ENCODE measurements at regions not wholly inside any gene's neighbourhood (a gene's known extent, or its start where the extent isn't known, plus 50 kb on each side); places are given as distances from the start of the nearest gene placed in this dataset.
"Not testable (repeated sequence)": the region's sequence is repeated elsewhere in the genome, so short reads cannot be mapped to it uniquely, and the experiment has no call there.

GRCh38 chr5:67802766-67803165 lies 412.8 kb upstream of the PIK3R1 start:
- no peak for FAIRE-seq

- no peak for FAIRE-seq
Observed at GRCh38 chr5:67799732-67800234, 415.8 kb upstream of the PIK3R1 start.

- not testable (repeated sequence) for FAIRE-seq
Observed at GRCh38 chr5:67798470-67798869, 417.1 kb upstream of the PIK3R1 start.

GRCh38 chr5:67795781-67796477 lies 419.6 kb upstream of the PIK3R1 start:
- FAIRE-seq = no peak

- no peak for FAIRE-seq
Observed at GRCh38 chr5:67793966-67794365, 421.6 kb upstream of the PIK3R1 start.

GRCh38 chr5:67793418-67793817 lies 422.1 kb upstream of the PIK3R1 start:
- no peak for FAIRE-seq

- no peak for FAIRE-seq
Observed at GRCh38 chr5:67792891-67793290, 422.7 kb upstream of the PIK3R1 start.

GRCh38 chr5:67790390-67790789 lies 425.2 kb upstream of the PIK3R1 start:
- no peak for FAIRE-seq

GRCh38 chr5:67779893-67780623 lies 435.5 kb upstream of the PIK3R1 start:
- FAIRE-seq = not testable (repeated sequence)

- FAIRE-seq = no peak
Observed at GRCh38 chr5:67774786-67775185, 440.8 kb upstream of the PIK3R1 start.

- no peak for FAIRE-seq
Observed at GRCh38 chr5:67774267-67774552, 441.3 kb upstream of the PIK3R1 start.

GRCh38 chr5:67773411-67774266 lies 441.9 kb upstream of the PIK3R1 start:
- no peak for FAIRE-seq

- FAIRE-seq = no peak
Observed at GRCh38 chr5:67771791-67772190, 443.8 kb upstream of the PIK3R1 start.

- FAIRE-seq = no peak
Observed at GRCh38 chr5:67771221-67771620, 444.3 kb upstream of the PIK3R1 start.

GRCh38 chr5:67770431-67771025 lies 445.0 kb upstream of the PIK3R1 start:
- no peak for FAIRE-seq

- no peak for FAIRE-seq
Observed at GRCh38 chr5:67765697-67766096, 449.9 kb upstream of the PIK3R1 start.

GRCh38 chr5:67757771-67758170 lies 457.8 kb upstream of the PIK3R1 start:
- FAIRE-seq = not testable (repeated sequence)

- FAIRE-seq = no peak
Observed at GRCh38 chr5:67752357-67752708, 463.2 kb upstream of the PIK3R1 start.

GRCh38 chr5:67748165-67748690 lies 467.3 kb upstream of the PIK3R1 start:
- no peak for FAIRE-seq

GRCh38 chr5:67747096-67747495 lies 468.5 kb upstream of the PIK3R1 start:
- FAIRE-seq = no peak

GRCh38 chr5:67746608-67747007 lies 468.9 kb upstream of the PIK3R1 start:
- not testable (repeated sequence) for FAIRE-seq

- no peak for FAIRE-seq
Observed at GRCh38 chr5:67746103-67746502, 469.5 kb upstream of the PIK3R1 start.

GRCh38 chr5:67732921-67733320 lies 482.6 kb upstream of the PIK3R1 start:
- no peak for FAIRE-seq
